Activated CD4-positive, alpha-beta T cell treated with anti-CD3 and anti-CD28 coated beads, Interleukin-2, Interleukin-6, amounts not matched to agents 100 ng/mL and 50 ng/mL, durations not matched to agents 16 hours and 8 hours (primary cell): ENCODE measurements at regions not wholly inside any gene's neighbourhood (a gene's known extent, or its start where the extent isn't known, plus 50 kb on each side); places are given as distances from the start of the nearest gene placed in this dataset.

Experiments
- DNase-seq: peaks from one replicate; pipeline ENCODE4 v3.0.0-alpha.2; 2020

DNA sequence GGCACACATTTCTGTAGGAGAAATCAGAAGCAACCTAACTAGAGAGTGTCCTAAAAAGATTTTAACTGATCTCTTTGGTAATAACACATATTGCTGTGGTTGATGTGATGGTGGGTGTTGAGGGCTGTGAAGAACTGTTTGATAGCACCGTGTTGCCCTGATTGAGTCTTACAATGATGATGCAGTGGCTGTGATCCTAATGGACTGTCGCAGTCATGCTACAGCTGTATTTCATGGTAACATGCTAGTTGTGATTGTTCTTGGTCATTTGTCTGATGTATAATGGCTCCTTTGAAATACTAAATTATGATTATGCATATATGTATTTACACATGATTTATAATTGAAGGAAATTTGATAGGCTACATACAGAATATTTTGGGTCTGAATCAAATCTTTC is 82.5 kb upstream of the MMADHC start:
- DNase-seq, result no peak

DNA sequence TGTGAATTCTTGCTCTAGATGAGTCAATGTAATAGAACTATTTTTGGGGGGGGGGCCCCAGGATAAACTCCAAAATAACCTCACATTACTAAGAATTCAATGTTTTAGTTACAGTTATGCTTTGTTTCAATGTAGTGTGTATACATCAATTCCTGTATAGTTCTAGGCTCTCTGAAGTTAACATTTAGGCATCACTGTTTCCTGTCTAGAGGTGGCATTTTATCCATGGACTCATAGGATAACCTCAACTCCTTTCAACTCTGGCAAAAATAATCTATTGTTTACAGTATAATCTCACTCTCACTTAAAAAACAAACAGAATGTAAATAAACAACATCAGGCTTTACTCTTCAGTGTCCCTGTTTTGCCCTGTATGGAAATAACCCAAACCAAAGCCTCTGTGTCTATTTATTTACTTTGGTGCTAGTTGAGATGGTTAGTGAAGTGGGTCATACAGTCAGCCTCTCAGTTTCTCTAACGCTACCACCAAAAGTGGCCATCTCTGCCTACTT is 79.3 kb upstream of the MMADHC start:
- no peak for DNase-seq

DNA sequence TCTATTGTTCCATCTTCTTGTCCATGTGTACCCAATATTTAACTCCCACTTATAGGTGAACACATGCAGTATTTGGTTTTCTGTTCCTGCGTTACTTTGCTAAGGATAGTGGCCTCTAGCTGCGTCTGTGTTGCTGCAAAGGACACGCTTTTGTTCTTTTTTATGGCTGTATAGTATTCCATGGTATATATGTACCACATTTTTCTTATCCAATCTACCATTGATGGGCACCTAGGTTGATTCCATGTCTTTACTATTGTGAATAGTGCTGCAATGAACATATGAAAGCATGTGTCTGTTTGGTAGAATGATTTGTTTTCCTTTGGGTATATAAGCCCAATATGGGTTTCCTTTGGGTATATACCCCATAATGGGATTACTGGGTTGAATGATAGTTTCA is 77.3 kb upstream of the MMADHC start:
- no peak for DNase-seq

DNA sequence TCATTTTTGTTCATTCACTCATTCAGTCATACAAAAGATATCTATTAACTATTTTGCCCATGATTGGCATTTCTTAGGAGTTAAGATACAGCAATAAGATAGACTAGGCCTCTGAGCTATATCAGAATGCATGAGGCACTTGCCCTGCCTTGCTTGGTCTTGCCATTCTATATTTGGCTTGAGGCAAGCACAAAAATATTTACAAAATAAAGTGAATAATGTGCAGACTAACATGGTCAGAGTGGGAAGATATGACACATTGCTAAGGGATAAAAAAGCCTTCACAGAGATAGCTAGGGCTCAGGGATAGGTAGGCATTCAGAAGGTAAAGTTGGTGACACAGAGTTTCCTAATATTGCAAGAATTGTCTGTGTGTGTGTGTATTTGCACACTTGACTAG is 75.0 kb upstream of the MMADHC start:
- DNase-seq, result no peak

DNA sequence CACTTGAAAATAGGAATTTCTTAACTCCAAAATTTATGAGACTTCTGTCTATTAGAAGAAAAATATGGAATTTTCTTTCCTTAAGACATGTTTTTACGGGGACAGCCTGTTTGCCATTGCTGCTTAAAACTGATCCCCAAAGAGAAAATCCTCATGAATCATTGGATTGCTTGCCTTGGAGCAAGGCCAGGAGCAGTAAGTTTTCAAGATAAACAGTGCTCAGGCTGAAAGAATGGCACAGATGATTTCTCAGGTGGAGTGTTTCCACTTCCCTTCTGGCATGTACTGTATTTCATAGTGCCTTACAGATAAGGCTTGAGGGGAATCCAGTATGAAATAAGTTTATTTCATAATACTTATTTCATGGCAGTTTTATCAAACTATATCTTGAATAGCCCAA is 74.3 kb upstream of the MMADHC start:
- no peak for DNase-seq

DNA sequence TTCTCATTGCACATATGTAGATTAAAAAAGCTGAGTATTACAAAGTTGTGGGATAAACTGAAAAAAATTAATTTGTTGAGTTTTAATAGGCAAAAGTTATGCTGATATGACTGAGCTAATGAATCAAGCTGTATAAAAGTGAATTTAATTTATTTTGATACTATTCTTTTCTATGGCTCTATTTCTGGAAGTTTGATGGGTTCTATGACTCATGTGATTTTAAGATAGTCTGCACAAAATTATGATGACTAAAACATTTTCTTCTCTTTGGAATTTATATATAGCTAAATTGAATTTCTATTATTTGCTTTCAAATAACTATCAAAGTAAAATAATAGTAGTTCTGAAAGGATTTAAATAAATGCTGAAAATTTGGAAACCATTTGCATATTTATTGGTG is 71.0 kb upstream of the MMADHC start:
- DNase-seq, result no peak

DNA sequence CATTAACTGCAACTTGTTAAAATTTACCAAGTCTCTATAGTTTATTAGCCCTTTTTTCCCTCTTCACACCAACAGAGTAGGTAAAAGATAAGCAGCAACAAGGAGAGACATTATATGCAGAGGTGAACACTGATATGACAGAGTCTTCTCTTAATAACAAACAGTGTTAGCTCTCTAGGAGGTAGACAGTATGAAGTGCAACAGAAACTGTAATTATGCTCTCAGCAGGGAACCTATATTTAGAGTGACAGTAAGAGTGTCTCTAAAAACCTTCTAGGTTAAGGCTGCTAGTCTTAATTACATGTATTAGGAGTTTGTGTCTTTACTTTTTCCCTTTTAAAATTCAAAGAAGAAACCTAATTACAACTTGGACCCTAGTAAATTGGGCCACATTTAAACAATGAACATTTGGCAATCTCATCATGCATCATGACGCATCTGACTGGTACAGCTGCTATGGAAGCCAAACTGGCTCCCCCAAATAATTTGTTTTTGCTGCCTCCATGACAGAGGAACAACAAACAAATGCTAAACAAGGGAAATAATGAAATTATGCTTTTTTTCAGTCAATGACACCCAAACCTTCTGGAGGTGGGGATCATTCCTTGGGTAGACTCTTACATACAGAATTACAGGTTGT is 69.9 kb upstream of the MMADHC start:
- no peak for DNase-seq

DNA sequence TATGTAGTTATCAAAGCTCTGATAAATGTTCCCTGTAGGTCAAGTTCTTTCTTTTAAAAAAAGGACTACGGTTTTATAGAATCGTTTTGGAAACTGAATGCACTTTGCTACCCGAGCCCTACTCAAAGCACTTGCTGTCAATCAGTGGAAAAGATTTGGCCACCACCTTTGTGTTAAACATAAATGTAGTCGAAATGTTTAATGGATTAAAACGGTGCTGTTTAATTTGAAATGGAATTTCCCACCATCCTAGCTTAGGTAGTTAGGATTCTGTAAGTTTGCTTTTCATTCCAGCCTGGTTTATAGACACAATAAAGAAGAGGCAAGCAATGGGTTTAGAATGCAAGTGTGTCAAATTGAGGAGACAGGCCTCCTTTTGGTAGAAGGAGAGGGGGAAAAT is 69.4 kb upstream of the MMADHC start:
- no peak for DNase-seq

DNA sequence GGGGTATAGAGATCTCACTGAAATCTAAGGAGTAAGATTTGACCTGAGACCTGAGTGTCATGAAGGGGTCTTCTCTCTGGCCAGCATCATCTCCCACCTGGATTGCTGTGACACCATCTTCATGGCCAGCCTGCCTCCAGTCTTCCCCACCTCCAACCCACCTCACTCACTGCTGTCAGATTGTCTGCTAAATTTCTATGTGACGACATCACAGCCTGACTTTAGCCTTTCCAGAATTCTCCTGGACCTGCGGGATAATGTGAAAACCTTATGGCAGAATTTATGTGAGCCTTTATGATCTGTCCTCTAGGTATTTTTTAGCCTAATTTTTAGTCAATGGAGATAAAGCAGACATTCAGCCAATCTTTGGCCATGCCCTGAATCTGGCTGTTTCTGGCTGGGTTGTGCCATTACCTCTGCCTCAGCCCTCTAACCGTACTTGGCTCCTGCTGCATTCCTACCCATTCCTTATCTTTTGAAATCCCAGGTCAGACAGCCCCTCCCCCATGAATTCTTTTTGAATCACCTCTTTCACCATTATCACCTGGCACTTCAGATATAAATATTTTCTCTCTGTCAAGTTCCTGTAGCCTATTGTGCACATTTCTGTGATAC is 66.4 kb upstream of the MMADHC start:
- DNase-seq, result no peak

DNA sequence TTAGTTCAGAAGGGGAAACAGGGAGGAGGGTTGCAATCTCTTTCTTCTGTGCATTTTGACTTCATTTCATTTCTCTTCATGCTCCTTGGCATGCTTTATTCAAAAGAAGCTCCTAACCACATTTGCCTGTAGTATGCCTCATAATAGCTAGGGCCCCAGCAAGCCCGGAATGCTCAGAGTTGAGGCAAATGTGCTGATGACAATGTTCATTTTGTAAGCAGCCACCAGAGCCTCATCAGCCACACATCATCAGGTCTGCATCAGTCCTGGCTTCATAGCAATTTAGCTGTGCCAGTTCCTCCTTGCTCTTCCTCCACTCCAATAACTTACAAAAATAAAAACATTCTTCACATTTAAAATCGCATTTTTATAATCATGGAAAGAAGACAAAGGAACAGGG is 65.4 kb upstream of the MMADHC start:
- DNase-seq, result no peak

DNA sequence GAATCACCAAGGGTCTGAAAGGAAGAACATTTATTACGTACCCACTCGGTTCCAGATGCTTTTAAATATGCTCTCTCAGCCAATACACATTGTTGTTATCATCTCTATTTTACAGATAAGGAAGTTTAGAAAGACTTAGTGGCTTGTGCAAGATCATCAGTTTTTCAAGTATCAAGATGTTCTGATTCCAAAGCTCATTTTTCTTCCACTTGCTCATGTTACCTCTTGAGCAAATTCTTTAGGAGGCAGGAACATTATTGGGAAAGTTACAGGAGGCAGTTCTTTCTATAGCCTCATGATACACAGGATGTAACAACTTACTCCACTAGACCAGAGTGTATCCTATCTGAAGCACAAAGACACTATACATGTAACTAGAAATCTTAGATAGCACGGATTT is 65.0 kb upstream of the MMADHC start:
- no peak for DNase-seq

DNA sequence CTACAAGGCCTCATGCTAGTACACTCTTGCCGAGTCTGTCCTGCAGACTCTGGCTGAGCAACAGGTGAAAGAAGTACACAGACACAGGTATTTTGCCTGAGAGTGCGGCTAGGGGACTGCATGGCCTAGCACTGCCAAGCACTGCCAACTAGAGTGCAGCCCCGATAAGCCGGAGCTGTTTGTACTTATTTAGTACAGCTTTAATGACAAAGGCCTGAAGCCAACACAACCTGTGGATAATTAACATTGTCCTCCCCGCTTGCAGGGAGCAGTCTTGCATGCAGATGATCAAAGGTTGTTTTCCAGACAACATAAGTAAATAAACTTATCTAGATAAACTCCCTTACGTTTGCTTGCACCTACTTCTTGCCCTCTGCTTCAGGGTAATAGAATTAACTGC is 63.7 kb upstream of the MMADHC start:
- DNase-seq, result no peak

DNA sequence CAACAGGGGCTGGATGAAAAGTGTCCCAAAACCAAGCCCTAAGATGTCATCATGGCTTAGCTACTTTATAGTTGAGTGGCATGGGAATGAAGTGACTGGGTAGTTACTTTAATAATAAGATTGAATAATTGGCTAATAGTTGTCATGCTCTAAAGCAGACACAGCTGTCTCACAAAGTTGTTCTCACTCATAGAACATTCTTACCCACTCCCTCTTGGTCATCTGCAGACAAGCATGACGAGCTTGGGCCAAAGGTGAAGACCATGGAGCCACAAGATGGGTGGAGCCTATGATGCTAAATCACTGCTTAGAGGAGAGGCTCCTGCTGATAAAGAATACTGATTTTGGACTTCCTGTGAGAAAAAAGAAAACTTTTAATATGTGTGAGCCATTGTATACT is 62.4 kb upstream of the MMADHC start:
- no peak for DNase-seq

- no peak for DNase-seq
Observed at GRCh38 chr2:149648282-149649030, 60.9 kb upstream of the MMADHC start.

DNA sequence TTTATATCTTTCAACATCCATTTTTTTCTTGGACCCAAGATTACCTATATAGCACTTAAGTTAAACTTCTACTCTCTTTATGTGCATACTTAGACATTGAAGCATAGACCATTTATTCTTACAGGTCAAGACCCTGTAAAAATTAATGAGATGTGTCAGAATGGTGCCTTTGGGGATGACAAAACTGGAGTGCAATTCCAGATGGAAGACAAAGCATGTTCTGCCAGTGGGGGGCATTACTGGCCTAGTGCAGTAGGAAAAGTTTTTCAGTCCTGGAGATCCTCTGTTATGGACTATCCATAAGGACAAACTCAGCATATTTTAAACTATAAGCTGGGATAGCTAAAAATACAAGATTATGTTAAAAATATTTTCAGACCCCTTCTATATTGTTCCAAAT is 57.8 kb upstream of the MMADHC start:
- no peak for DNase-seq
